ENCODE measurements at regions not wholly inside any gene's neighbourhood (a gene's known extent, or its start where the extent isn't known, plus 50 kb on each side); places are given as distances from the start of the nearest gene placed in this dataset.

- no peaks in the 10 kb centered on the region for H3K27me3 Mint-ChIP-seq (ENCODE audit: low read depth)
- H3K9me3 Mint-ChIP-seq = peaks cover 4% of the 10 kb centered on the region
- no peaks in the 10 kb centered on the region for H3K36me3 Mint-ChIP-seq (ENCODE audit: low read depth)
- TF ChIP-seq CTCF (conservative IDR thresholded peaks at IDR 0.05) = no peak
- no peak overlapping the region for H3K4me3 Mint-ChIP-seq
- H3K27ac Mint-ChIP-seq (ENCODE audit: unreplicated experiment) = peak overlapping the region; percentile 38
- H3K4me1 Mint-ChIP-seq = peaks cover 26% of the 10 kb centered on the region
- no peak for DNase-seq (ENCODE audit: low read depth, low spot score)
Observed at GRCh38 chr1:60913039-60913438, 169.3 kb upstream of the NFIA start.

DNA sequence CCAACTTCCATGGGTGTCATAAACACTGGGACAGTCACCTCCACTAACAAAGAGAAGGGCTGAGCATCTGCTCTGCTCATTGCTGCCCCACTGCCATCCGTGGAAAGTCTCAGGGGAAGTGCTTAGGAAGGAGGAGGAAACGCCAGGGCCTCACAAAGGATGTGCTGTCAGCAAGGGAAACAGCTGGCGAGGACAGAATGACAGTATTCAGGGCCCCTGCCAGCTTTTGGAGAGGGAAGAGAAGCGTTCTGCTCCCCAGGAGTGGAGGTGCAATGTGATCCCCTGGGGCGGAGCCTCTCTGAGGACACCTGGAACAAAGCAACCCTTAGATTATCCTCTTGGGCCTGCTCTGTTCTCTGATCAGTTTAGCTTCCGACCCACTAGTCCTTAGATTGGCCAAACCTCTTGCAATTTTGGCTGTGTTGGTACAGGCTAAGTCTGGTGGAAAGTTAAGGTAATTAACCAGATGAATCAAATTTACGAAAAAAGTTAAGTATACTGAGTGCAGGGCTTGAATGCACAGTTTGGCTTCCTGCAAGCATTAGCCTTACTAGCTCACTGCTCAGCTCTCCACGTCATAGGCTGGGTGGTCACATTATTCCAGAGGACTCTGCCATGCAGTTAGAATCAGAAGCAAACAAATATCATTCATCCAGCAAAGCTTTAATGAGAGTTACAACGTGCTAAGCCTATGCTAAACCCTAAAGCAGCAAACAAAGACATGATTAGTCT, 170.2 kb upstream of the NFIA start:
- no peaks in the 10 kb centered on the region for H3K36me3 Mint-ChIP-seq (ENCODE audit: low read depth)
- H3K4me3 Mint-ChIP-seq = no peak overlapping the region
- H3K9me3 Mint-ChIP-seq = peaks cover 4% of the 10 kb centered on the region
- no peaks in the 10 kb centered on the region for H3K27me3 Mint-ChIP-seq (ENCODE audit: low read depth)
- no peak for DNase-seq (ENCODE audit: low read depth, low spot score)
- peaks cover 26% of the 10 kb centered on the region for H3K4me1 Mint-ChIP-seq
- peak overlapping the region; percentile 83 for H3K27ac Mint-ChIP-seq (ENCODE audit: unreplicated experiment)
- no peak for TF ChIP-seq CTCF (conservative IDR thresholded peaks at IDR 0.05)

DNA sequence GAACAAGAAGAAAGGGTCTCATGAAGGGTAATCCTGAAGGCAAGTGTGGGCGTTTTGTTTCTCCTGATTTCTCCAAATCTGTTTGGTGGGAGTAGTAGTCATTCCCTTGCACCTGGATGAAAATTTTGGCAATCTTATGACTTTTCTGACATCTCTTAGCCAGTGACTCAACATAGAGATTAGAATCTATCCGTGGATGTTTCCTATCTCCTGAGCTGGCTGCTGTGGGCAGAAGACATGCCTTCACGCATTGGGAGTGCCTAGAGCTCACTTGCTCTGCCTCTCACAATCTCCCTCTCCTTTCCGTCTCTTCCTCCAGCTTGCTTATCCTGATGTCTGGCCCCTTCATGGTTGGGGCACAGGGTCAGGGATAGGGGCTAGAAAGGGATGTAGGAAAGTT, 174.2 kb upstream of the NFIA start:
- no peak overlapping the region for H3K27ac Mint-ChIP-seq (ENCODE audit: unreplicated experiment)
- DNase-seq (ENCODE audit: low read depth, low spot score) = no peak
- TF ChIP-seq CTCF (conservative IDR thresholded peaks at IDR 0.05) = no peak
- H3K9me3 Mint-ChIP-seq = peaks cover under 1% of the 10 kb centered on the region
- H3K27me3 Mint-ChIP-seq (ENCODE audit: low read depth) = no peaks in the 10 kb centered on the region
- no peak overlapping the region for H3K4me3 Mint-ChIP-seq
- peaks cover 23% of the 10 kb centered on the region for H3K4me1 Mint-ChIP-seq
- no peaks in the 10 kb centered on the region for H3K36me3 Mint-ChIP-seq (ENCODE audit: low read depth)

DNA sequence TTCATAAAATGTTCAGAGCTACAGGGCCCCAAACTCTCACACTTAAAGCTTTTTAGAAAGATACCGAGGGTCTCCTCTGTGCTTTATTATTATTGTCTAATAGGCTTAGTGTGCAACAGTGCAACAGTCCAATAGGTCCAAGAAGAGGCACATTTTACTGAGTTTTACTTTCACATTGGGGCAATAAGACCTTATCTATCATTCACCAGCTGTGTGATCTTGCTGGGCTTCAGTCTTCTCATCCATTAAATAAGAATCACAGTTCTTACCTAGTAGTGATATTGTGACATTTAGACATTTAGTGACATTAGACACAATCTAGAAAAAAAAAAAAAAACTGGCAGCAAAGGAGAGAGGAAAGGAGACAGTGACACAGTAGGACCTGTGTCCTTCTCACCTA, 175.8 kb upstream of the NFIA start:
- Mint-ChIP-seq H3K9me3 (no peaks in the 10 kb centered on the region), H3K27me3 (ENCODE audit: low read depth) (no peaks in the 10 kb centered on the region), H3K27ac (ENCODE audit: unreplicated experiment) (no peak overlapping the region), H3K4me1 (peaks cover 10% of the 10 kb centered on the region), H3K36me3 (ENCODE audit: low read depth) (no peaks in the 10 kb centered on the region), H3K4me3 (no peak overlapping the region)
- DNase-seq (ENCODE audit: low read depth, low spot score) = no peak
- TF ChIP-seq CTCF (conservative IDR thresholded peaks at IDR 0.05) = no peak

GRCh38 chr1:60906039-60906438, 176.3 kb upstream of the NFIA start:
- TF ChIP-seq CTCF (conservative IDR thresholded peaks at IDR 0.05) = no peak
- Mint-ChIP-seq H3K4me3 (no peak overlapping the region), H3K9me3 (no peaks in the 10 kb centered on the region), H3K27ac (ENCODE audit: unreplicated experiment) (no peak overlapping the region), H3K27me3 (ENCODE audit: low read depth) (no peaks in the 10 kb centered on the region), H3K36me3 (ENCODE audit: low read depth) (no peaks in the 10 kb centered on the region), H3K4me1 (peaks cover 6% of the 10 kb centered on the region)
- no peak for DNase-seq (ENCODE audit: low read depth, low spot score)
